Muscle layer of colon (tissue), 2 donors: ENCODE measurements at regions not wholly inside any gene's neighbourhood (a gene's known extent, or its start where the extent isn't known, plus 50 kb on each side); places are given as distances from the start of the nearest gene placed in this dataset.

Experiments
- H3K27ac ChIP-seq: one replicate; pipeline ENCODE4 v1.7.0; 2013; ENCODE audit warnings: low read depth, mild to moderate bottlenecking, low read length, moderate library complexity
- H3K27me3 ChIP-seq, 2 donors: one replicate each; pipeline ENCODE4 v1.7.0; 2013; ENCODE audit warnings: low read length in 2 of 2, mild to moderate bottlenecking in 2 of 2; ENCODE audit not compliant: insufficient read depth in 2 of 2, control insufficient read depth in 1 of 2
- H3K36me3 ChIP-seq: one replicate; pipeline ENCODE4 v1.7.0; 2013; ENCODE audit warnings: mild to moderate bottlenecking, low read length; ENCODE audit not compliant: insufficient read depth
- H3K4me1 ChIP-seq: one replicate; pipeline ENCODE4 v1.7.0; 2013; ENCODE audit warnings: mild to moderate bottlenecking, low read length; ENCODE audit not compliant: insufficient read depth
- H3K4me3 ChIP-seq, 2 donors: one replicate each; pipeline ENCODE4 v1.7.0; 2013; ENCODE audit warnings: low read length in 2 of 2, low read depth in 1 of 2, mild to moderate bottlenecking in 1 of 2, moderate library complexity in 1 of 2
- H3K9ac ChIP-seq: one replicate; pipeline ENCODE4 v1.7.0; 2013; ENCODE audit warnings: low read length
- H3K9me3 ChIP-seq: one replicate; pipeline ENCODE4 v1.7.0; 2013; ENCODE audit warnings: mild to moderate bottlenecking, low read length
- donor health status: abdominal sarcoma.
- donor health status: Adenocarcinoma of cecum.

DNA sequence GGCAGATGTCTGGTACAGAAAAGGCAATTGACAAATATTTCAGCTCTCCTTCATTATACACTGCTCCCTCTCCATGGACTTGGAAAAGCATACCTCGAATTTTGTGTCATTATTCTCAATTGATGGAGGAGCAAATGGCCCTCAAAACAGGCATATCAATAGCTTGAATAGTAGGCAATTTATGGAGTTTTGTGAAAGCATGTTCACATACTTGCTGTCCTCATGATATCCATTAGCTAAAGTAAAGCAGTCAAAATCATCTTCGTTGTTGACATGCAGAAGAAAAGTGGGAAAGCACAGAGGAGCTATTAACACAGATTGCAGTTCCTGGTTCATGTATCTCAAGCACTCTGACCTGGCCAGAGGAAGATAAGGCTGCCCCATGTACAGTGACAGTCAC, 472.8 kb downstream of the CCSER2 start:
- Histone ChIP-seq H3K36me3 (no peaks in the 10 kb centered on the region), H3K4me3 (no peak overlapping the region)

DNA sequence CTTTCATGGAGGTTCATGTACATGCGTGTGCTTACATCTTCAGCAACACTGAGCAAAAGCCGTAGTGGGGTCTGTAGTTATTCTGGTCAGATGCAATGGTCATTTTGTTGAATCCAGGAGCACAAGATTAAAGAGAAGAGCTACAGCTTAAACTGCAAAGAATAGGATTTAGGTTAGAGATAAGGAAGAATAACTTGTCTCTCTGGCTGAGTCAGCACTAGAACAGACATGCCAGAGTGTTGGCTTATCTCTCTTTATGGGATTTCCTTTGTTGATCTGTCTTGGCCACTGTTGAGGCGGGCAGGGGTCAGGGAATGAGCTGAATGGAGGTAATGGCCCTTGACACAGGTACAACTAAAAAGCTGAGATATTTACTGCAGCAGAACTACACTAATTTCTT, 473.5 kb downstream of the CCSER2 start:
- Histone ChIP-seq H3K4me1 (no peaks in the 10 kb centered on the region), H3K9ac (no peak overlapping the region), H3K4me3 (no peak overlapping the region), H3K36me3 (no peaks in the 10 kb centered on the region), H3K9me3 (no peaks in the 10 kb centered on the region), H3K27me3 (no peaks in the 10 kb centered on the region), H3K27ac (no peak overlapping the region)

More for the DNA sequence above, 472.8 kb downstream of the CCSER2 start:
- H3K9me3 ChIP-seq = no peaks in the 10 kb centered on the region
- H3K4me1 ChIP-seq = no peaks in the 10 kb centered on the region
- no peak overlapping the region for H3K27ac ChIP-seq
- H3K9ac ChIP-seq = no peak overlapping the region
- H3K27me3 ChIP-seq = no peaks in the 10 kb centered on the region

DNA sequence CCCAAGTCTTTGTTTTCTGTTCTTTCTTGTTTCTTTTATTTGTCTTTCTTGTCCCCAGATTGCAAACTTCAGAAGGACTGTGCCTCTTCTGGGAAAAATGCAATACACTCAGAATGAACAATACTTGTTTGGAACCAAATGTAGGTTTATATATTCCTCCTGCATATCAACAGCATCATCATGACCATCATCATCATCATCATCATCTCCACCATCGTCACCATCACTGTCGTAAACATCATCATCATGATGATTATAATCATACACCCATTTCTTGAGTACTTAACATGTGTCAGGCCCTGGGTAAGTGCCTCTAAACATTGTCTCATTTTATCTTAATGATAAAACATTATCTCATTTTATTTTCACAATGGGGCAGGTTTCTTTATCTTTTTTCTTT, 476.8 kb downstream of the CCSER2 start:
- H3K9me3 ChIP-seq = no peaks in the 10 kb centered on the region
- no peak overlapping the region for H3K9ac ChIP-seq
- no peaks in the 10 kb centered on the region for H3K36me3 ChIP-seq
- H3K4me1 ChIP-seq = no peaks in the 10 kb centered on the region
- no peak overlapping the region for H3K4me3 ChIP-seq
- H3K27me3 ChIP-seq = no peaks in the 10 kb centered on the region
- no peak overlapping the region for H3K27ac ChIP-seq

DNA sequence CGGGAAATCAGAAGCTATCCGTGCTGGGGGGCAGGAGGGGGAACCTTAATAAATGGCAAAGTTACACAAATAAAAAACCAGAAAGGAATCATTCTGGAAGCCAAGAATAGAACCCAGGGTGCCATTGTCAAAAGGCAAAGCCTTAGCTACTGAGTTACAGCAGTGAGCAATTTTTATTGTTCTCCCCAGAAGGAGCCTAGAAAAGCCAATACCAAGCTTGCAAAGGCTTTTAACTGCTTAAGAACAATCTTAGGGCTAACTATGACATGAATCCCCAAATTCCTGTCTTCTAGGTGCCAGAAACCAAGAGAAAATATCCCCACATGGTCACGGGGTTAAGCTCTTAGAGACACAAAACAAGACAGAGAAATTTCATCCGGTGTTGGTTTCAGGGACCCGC, 482.7 kb downstream of the CCSER2 start:
- H3K9ac ChIP-seq = no peak overlapping the region
- no peaks in the 10 kb centered on the region for H3K36me3 ChIP-seq
- no peak overlapping the region for H3K4me3 ChIP-seq
- no peaks in the 10 kb centered on the region for H3K4me1 ChIP-seq
- no peaks in the 10 kb centered on the region for H3K9me3 ChIP-seq
- no peaks in the 10 kb centered on the region for H3K27me3 ChIP-seq
- H3K27ac ChIP-seq = no peak overlapping the region

DNA sequence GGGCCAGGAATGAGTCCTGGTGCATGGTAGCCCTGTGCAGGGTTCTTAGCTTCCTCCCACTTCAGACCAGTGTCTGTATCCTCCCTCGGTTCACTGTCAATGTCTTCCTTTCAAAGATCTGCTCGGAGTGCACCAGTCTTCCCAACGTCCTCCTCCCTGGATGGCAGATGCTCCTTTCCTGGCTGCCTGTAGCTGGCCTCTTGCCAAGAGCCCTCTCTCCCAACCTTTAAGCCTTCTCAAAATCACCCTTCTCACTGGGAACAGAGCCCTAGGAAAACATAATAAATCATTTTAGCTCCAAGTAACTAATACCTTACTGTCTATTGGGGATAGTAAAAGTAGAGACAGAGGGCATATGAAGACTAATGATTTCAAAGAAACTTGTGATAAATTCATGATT, 490.6 kb downstream of the CCSER2 start:
- Histone ChIP-seq H3K9me3 (no peaks in the 10 kb centered on the region), H3K27ac (no peak overlapping the region), H3K4me3 (no peak overlapping the region), H3K36me3 (no peaks in the 10 kb centered on the region), H3K4me1 (no peaks in the 10 kb centered on the region), H3K27me3 (no peaks in the 10 kb centered on the region), H3K9ac (no peak overlapping the region)

DNA sequence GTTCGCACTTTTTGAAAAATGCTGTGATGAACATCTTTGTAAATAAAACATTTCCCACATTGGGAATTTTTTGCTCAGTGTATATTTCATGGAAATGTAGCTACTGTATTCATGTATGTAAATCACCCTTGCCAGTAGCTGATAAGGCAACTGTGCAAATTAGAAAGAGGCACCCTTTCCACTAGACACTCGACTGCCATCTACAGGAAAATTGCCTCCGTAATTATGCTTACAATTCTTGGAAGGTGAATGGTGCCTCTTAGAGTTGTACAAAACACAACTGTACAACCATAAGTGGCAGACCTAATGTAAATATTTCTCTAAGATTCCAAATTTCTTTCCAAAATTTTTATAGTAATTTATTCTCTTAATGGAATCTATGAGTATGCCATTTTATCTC, 491.7 kb downstream of the CCSER2 start:
- H3K4me1 ChIP-seq = no peaks in the 10 kb centered on the region
- no peaks in the 10 kb centered on the region for H3K9me3 ChIP-seq
- H3K36me3 ChIP-seq = no peaks in the 10 kb centered on the region
- no peak overlapping the region for H3K9ac ChIP-seq
- H3K27me3 ChIP-seq = no peaks in the 10 kb centered on the region
- H3K27ac ChIP-seq = no peak overlapping the region
- no peak overlapping the region for H3K4me3 ChIP-seq

DNA sequence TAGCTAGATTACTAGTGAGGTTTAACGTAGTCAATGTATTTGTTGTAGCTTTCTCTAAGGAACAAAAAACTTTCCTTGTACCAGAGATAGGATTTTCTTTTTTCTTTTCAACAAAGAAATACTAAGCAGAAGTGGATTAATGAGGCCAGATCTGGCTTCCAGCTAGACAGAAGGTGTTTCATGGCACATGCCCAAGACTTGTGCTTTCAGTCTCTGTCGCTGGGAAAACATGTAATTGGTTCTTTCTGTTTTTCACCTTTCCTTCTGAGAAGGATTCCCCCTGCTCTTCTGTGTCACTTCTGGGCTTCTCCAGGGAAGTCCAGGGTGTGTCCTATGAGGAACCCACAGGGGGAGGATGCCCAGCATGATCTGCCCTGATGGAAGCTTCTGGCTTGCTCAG, 492.2 kb downstream of the CCSER2 start:
- no peak overlapping the region for H3K27ac ChIP-seq
- H3K4me1 ChIP-seq = no peaks in the 10 kb centered on the region
- H3K27me3 ChIP-seq = no peaks in the 10 kb centered on the region
- no peak overlapping the region for H3K9ac ChIP-seq
- no peak overlapping the region for H3K4me3 ChIP-seq
- no peaks in the 10 kb centered on the region for H3K36me3 ChIP-seq
- no peaks in the 10 kb centered on the region for H3K9me3 ChIP-seq

DNA sequence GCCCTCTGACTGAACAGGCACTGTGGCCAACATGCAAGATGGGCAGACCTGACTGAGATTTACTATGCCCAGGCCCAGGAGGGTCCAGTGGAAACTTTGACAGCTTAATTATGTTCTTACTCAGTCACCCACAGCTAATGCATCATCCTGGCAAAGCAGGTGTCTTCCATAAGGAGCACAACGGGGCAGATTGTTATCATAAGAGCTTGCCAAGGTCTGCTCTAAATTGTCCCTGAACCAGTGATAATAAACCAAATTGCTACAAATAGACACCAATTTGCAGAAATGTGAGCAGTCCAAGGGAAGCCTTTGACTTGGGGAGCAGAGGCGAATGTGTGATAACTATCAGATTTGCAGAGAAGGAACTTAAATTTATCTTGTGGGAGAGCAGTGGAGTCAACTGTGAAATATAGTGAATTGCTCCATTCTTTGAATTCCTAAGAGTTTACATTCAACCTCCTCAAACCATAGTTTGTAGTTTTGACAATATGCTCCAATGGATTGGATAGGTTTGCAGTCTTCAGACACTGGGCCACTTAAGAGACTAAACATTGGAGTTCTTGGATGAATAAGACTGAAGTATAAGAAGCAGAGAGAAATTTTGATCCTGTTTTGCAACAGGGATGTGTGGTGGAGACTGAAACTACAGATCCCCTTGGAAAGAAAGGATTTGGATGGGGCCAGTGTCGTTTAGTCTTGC, 494.7 kb downstream of the CCSER2 start:
- no peaks in the 10 kb centered on the region for H3K27me3 ChIP-seq
- no peak overlapping the region for H3K9ac ChIP-seq
- H3K4me3 ChIP-seq = no peak overlapping the region
- no peaks in the 10 kb centered on the region for H3K9me3 ChIP-seq
- H3K27ac ChIP-seq = no peak overlapping the region
- H3K4me1 ChIP-seq = no peaks in the 10 kb centered on the region
- no peaks in the 10 kb centered on the region for H3K36me3 ChIP-seq

DNA sequence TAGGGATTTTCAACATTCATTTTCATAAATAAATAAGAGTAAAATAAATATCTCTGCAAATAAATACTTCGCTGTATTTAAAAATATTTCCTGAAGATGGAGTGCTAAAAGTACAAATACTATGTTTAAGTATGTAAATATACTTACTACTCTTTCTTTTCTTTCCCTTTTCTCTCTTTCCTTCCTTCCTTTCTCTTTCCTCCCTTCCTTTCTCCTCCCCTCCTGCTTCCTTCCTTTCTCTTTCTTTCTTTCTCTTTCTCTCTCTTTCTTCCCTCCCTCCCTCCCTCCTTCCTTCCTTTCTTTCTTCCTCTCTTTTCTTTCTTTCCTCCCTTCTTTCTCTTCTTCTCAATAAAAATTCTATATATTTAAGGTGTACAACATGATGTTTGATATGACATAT, 496.1 kb downstream of the CCSER2 start:
- Histone ChIP-seq H3K27ac (no peak overlapping the region), H3K4me3 (no peak overlapping the region), H3K36me3 (no peaks in the 10 kb centered on the region), H3K27me3 (no peaks in the 10 kb centered on the region), H3K9me3 (no peaks in the 10 kb centered on the region), H3K4me1 (no peaks in the 10 kb centered on the region), H3K9ac (no peak overlapping the region)

DNA sequence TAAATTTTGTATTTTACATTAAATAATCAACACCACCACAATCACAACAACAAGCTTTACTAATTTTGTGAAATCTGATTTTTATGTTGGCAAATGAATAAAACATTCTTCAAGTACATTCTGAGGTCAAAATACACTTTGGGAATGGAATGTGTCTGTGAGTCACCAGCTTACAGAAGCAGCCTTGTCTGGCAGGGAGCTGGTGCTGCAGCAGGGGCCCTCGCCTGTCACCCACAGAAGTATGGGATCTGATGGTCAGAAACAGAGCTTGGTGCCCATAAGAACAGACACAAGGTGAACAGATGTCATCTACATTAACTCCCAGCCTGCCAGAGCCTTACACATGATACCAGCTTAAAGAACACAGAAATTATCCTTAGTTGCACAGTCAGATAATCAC, 496.9 kb downstream of the CCSER2 start:
- Histone ChIP-seq H3K27me3 (no peaks in the 10 kb centered on the region), H3K27ac (no peak overlapping the region), H3K4me1 (no peaks in the 10 kb centered on the region), H3K36me3 (no peaks in the 10 kb centered on the region), H3K9me3 (no peaks in the 10 kb centered on the region), H3K4me3 (no peak overlapping the region), H3K9ac (no peak overlapping the region)

DNA sequence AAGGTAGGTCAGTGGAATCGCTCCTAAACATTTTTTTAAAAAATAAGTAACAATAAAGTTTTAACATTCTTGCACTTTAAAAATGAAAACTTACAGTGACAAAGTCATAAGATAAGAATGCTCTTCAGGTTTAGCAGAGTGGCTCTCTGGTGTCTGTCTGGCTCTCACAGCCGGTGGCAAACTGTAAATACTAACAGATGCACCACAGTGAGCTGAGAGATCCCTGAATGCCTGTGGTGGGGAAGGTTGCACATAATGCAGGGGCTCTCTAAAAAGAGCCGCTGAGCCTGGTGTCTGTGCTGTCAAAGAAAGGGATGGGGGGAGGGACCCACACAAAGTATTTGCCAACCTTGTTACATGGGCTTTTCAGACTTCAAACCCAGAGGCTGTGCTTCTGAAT, 498.3 kb downstream of the CCSER2 start:
- Histone ChIP-seq H3K27ac (no peak overlapping the region), H3K9ac (no peak overlapping the region)

DNA sequence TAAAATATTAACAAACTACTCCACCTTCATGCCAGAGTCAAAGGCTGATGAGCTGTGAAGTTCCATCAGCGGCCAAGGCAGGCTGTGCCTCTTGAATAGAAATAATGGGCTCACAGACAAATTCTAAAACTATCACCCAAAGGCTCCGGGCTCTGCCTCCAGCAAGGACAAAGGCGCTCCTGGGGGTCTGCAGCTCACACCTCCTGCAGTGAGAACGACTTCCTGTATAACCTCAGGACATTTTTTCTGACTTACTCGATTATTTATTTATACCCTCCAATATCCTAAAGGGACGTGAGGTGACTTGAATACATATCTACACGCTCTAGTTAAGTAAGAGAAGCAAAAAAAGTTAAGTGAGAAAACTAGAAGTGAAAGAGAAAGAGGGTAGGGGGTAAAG, 500.7 kb downstream of the CCSER2 start:
- H3K36me3 ChIP-seq = no peaks in the 10 kb centered on the region
- no peaks in the 10 kb centered on the region for H3K9me3 ChIP-seq
- no peak overlapping the region for H3K27ac ChIP-seq
- H3K4me1 ChIP-seq = no peaks in the 10 kb centered on the region
- no peak overlapping the region for H3K4me3 ChIP-seq
- H3K9ac ChIP-seq = no peak overlapping the region
- no peaks in the 10 kb centered on the region for H3K27me3 ChIP-seq

More for the DNA sequence above, 498.3 kb downstream of the CCSER2 start:
- H3K36me3 ChIP-seq = no peaks in the 10 kb centered on the region
- no peaks in the 10 kb centered on the region for H3K9me3 ChIP-seq
- H3K4me3 ChIP-seq = no peak overlapping the region
- H3K27me3 ChIP-seq = no peaks in the 10 kb centered on the region
- H3K4me1 ChIP-seq = no peaks in the 10 kb centered on the region
